Fibroblast of skin of right biceps (primary cell): ENCODE measurements at regions not wholly inside any gene's neighbourhood (a gene's known extent, or its start where the extent isn't known, plus 50 kb on each side); places are given as distances from the start of the nearest gene placed in this dataset.

ENCODE experiments used
- DNase-seq: peaks from one replicate; pipeline ENCODE4 v3.0.0-alpha.2; 2013

GRCh38 chr11:69365558-69365957 is 71.6 kb downstream of the MYEOV start:
- DNase-seq = no peak

- no peak for DNase-seq
Measured at GRCh38 chr11:69366591-69366990, 72.6 kb downstream of the MYEOV start.

DNA sequence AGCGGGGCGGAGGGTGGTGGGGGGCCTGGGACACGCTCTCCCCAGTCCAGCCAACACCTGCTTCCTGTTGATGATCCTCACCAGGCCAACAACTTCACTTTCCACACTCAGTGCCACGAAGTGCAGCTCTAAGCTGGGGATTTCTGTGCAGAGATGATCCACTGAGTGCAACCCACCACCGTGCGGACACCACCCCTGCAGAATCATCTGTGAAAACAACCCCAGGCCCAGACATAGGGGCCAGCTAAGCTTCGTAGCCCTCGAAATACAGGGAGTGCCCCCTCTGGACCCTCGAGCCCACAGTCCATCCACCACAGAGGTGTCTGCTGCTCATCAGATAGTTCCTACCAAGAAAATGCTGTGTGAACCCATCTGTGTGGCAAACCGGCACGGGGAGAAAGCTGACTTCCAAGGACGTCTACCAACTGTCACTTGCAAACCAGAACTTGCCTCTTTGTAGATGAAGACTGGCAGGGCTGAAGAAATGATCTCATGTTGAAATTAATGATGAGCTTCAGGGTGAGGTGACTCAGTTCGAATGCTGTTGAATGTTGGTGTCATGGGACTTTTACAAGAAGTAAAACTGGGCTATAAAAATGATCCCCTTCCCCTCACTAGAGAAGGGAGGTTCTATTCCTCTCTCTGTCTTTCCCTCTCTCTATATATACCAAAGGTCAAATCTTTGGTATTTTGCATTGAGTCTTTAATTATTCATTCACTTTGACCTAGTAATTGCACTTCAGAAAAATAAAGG is 73.4 kb downstream of the MYEOV start:
- no peak for DNase-seq

GRCh38 chr11:69368119-69368880 is 74.3 kb downstream of the MYEOV start:
- DNase-seq = no peak

DNA sequence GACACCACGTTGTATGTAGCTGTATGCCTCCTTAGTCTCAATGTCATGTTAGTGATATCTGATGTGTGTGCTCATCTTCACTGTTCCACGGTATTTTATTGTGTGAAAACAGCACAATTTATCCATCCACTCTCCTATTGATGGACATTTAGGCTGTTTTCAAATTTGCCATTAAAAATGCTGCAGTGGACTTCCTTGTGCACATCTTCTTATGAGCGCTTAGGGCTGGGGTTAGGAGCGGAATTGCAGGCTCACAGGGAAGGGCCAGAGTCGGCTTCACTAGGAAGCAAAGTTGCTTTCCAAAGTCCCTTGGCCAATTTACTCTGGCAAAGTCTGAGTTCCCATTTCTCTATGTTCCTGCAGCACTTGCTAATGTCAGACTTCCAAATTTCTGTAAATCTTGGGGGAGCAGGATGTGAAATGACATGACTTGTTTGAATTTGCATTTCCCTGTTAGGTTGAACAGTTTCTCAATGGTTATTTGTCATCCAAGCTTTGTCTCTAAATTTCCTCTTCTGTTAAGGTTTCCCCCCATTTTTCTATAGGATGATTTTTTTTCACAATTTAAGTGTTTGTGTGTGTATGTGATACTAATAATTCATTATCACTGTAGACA is 75.4 kb downstream of the MYEOV start:
- DNase-seq = no peak

DNA sequence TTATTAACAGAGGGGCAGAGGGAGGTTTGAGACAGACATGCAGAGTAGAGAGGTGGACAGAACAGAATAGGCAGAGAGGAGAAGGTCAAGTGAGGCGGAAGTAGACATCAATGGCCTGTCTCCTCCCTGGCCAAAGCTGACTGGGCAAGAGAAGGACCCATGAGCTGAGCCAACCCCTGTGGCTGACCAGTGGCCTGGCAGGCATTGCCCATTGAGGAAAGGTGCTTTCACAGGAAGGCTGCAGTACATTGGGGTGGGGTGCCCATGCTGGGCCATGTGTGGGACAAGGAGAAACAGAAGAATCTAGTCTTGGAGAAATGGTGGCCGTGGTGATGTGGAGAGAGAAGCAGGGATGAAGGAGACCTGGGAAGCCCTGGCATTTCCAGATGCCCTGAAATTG is 76.0 kb downstream of the MYEOV start:
- no peak for DNase-seq

DNA sequence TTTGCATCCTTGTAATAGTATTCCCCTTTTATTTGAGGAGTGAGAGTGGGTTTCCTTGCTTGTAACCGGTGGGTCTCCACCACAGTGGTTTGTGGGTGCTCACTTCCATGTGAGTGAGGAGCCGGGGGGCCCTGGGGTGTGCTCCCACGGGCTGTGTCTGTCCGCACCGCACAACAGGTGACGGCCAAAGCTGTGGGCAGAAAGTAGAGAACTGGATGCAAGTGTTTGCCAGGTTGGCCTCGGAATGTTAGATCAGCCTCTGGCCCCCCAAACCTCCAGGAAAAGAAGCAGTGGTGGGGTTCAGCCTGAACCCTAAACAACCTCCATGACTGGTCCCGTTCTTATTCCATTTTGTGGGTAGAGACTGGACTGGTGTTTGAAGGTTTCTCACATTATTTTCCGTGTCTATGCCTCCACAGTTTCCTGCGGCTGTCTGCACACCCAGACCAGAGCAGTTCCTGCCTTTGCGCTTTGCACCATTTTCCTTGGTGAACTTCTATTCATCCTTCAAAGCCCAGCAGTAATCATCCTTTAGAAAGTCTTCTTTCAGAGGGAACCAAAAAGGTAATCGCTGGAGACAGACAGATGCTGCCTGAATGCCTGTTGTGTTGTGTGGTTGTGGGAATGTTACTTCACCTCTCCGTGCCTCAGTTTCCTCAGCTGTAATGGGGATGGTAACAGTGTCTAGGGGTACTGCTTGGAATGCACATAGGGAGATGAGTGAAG is 77.2 kb downstream of the MYEOV start:
- DNase-seq = no peak

GRCh38 chr11:69371731-69372588 is 78.0 kb downstream of the MYEOV start:
- DNase-seq = no peak

- no peak for DNase-seq
Measured at GRCh38 chr11:69372589-69373250, 78.8 kb downstream of the MYEOV start.

DNA sequence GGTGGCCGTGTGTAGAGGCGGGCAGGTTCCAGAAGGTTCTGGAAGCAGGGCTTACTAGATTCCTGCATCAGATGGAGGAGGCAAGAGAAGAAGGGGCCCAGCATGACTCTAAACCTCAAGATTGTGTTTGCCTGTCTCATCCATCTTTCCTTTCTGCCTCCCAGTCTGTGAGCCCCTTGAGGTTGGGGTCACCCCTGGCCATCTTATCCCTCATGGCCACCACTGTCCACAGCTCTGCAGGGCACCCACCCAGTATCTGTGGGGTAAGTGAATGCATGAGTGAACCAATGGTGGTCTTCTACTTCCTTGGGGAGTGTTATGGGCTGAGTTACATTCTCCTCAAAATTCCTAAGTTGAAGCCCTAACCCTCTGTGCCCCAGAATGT is 79.3 kb downstream of the MYEOV start:
- DNase-seq = no peak

DNA sequence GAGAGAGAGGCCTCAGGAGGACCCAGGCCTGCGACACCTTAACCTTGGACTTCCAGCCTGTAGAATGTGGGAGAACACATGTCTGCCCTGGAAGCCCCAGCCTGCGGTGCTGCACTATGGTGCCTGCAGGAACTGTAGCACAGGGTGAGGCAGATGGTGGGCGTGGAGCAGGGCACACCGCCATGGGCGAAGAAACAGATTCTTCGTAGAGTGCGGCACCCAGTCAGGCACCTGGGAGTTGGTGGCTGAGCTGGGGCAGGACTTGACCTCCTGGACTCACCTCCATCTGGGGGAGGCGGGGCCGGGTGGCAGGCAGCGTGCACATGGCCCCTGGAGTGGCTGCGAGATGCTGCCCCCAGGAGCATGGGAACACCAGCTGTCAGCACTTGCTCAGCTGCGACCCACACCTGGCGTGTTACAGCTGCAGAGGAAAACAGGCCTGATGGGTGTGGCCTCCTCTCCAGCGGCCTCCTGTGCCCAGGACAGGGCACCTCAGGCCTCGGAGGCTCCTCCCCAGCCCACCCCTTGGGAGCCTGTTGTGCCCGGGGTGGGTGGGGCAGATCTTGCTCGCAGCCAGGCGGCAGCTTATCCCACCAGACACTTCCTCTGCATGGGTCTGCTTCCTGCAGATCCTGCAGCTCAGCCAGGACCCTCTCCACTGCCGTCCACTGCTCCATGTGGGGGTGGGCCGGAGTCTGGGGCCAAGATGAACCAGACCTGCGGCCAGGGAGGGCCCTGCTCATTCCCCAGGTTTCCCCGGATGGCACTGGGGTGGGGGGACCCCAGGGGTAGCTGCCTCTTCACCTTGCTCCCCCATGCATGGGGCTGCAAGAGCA is 80.4 kb downstream of the MYEOV start:
- DNase-seq = no peak

GRCh38 chr11:69374946-69375310 is 81.0 kb downstream of the MYEOV start:
- DNase-seq = no peak

- DNase-seq = no peak
Measured at GRCh38 chr11:69375316-69376154, 81.6 kb downstream of the MYEOV start.

DNA sequence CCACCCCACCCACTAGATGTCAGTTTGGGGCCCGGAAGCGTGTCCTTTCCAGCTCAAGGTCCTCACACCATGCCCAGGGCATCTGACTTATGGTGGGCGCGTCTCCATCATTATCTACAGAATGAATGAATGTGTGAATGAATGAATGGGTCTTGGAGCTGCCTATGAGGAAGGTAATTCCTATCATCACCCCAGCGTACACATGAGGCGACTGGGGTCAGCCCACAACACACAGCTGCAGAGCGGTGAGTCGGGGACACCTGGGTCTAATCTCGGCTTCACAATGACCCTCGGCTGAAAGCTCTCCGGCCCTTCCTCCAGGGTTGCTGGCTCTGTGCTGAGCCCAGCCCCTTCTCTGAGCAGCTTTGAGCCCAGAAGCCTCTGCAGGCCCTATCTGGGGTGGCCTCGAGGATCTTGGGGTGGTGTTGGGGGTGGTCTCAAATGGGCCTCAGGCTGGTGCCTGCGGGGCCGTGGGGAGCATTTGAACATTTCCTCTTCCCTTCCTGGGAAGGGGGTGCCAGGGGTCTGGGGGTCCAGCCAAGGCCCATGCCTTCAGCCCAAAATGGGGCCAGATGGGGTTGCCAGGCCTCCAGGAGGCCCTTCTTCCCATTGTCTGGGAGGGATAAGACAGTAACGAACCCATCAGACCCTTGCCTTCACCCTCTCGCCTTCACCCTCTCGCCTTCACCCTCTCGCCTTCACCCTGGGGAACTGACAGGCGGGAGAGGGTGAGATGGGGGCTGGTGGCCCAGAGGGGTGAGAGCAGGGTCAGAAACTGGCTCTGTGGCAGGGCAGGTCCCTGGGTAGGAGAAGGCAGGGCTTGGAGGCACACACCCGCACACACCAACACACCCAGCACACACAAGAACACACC is 82.4 kb downstream of the MYEOV start:
- DNase-seq = no peak

GRCh38 chr11:69377029-69377952 is 83.3 kb downstream of the MYEOV start:
- DNase-seq = no peak

DNA sequence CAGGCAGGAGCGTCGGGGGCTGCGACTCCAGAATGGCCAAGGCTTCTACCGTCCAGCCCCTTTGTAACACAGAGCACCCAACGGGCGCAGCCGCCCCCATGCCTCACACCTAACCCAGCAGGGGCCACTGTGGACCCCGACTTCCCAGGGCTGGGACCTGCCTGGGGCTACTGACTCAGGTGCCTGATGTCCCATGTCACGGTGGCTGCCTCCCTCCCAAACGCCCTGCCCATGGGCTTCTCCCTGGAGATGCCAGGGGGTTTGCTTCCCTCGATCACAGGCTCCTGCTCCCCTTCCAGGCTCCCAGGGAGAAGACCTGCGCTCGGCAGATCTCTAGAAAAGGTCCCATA is 84.0 kb downstream of the MYEOV start:
- no peak for DNase-seq

DNA sequence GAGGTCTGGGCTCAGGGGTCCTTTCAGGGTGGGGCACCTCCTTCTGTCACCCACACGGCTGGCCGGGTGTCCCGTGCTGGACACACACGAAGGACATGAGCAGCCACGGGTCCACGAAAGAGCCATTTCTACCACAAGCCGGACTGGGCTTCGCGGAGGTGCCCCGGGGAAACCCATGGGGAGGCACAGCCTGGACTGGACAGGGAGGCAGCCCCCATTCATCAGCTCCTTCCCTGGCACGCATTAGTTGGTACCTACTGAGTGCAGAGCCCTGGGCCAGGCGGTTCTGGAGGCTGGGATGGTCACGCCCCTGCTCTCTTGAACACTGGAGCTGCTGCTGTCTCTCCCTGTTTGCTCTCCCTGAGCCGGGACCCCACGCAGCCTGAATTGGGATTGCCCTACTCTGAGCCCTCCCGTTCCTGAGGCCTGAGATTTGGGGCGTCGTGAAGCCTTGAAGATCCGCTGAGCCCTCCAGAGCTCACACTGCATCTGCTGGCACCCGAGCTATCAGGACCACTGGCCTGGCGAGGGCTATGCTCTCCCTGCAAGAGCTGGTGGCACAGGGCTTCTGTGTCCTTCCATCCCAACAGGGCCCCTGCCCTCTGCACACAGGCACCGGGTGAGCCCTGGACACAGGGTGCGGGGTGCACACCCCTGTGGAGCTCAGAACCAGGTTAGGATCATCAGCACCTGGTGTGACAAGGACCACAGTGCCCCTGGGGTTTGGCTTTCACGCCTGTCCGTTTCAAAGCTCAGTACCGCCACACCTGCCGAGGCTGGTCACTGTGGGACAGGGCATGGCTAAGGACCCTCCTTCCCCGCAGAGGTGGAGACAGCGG is 84.6 kb downstream of the MYEOV start:
- DNase-seq = no peak
